ENCODE measurements at regions not wholly inside any gene's neighbourhood (a gene's known extent, or its start where the extent isn't known, plus 50 kb on each side); places are given as distances from the start of the nearest gene placed in this dataset.

DNA sequence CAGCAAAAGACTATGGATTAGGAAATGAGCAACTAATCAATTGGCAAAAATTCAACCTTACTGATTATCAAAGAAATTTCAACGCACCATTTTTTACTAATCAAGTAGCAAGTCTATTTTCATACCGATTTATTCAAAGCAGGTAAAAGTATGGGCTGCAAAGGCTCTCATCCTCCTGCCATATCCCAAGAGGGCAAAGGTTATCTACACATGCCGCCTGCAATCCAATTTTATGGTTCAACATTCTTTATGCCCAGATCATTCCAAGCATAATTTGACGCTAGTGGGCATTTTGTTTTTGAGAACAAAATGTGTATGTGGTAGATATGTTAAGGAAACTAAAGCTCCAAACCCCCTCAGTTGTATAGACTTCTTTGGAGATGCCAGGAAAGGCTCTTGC lies 270.6 kb downstream of the MAF start:
- TF ChIP-seq ZNF274 (IDR thresholded peaks at IDR 0.05; ENCODE audit: low read depth, low read length) (no peak), SUZ12 (IDR thresholded peaks at IDR 0.05; ENCODE audit: extremely low read depth, insufficient read depth, insufficient read length) (no peak)
